Nephron progenitor cell (in vitro differentiated cells): ENCODE measurements at regions not wholly inside any gene's neighbourhood (a gene's known extent, or its start where the extent isn't known, plus 50 kb on each side); places are given as distances from the start of the nearest gene placed in this dataset.
"Not testable (repeated sequence)": the region's sequence is repeated elsewhere in the genome, so short reads cannot be mapped to it uniquely, and the experiment has no call there.

Experiments used
- DNase-seq: peaks from one replicate; pipeline ENCODE4 v3.0.0; 2021
- H3K27ac Mint-ChIP-seq: 2 replicates; pipeline ENCODE4 v1.8.0; 2021; ENCODE audit warnings: mild to moderate bottlenecking, moderate library complexity, mixed read lengths
- H3K27me3 Mint-ChIP-seq: 2 replicates; pipeline ENCODE4 v1.8.0; 2021; ENCODE audit warnings: mild to moderate bottlenecking, low read depth, mixed read lengths; ENCODE audit not compliant: poor library complexity
- H3K36me3 Mint-ChIP-seq: 2 replicates; pipeline ENCODE4 v1.8.0; 2021; ENCODE audit warnings: low read depth, mixed read lengths
- H3K4me1 Mint-ChIP-seq: 2 replicates; pipeline ENCODE4 v1.8.0; 2021; ENCODE audit warnings: mixed read lengths
- H3K4me3 Mint-ChIP-seq: 2 replicates; pipeline ENCODE4 v1.8.0; 2021; ENCODE audit warnings: mild to moderate bottlenecking, moderate library complexity, mixed read lengths
- H3K9me3 Mint-ChIP-seq: 2 replicates; pipeline ENCODE4 v1.8.0; 2021; ENCODE audit warnings: mild to moderate bottlenecking, moderate library complexity, mixed read lengths
- TF ChIP-seq, protein P1 (sequence below): fragments of 200-600 bp; sonication (generic); IDR thresholded peaks from 2 replicates; pipeline ENCODE4 v1.5.0; 2021; ENCODE audit warnings: antibody characterized with exemption

DNA sequence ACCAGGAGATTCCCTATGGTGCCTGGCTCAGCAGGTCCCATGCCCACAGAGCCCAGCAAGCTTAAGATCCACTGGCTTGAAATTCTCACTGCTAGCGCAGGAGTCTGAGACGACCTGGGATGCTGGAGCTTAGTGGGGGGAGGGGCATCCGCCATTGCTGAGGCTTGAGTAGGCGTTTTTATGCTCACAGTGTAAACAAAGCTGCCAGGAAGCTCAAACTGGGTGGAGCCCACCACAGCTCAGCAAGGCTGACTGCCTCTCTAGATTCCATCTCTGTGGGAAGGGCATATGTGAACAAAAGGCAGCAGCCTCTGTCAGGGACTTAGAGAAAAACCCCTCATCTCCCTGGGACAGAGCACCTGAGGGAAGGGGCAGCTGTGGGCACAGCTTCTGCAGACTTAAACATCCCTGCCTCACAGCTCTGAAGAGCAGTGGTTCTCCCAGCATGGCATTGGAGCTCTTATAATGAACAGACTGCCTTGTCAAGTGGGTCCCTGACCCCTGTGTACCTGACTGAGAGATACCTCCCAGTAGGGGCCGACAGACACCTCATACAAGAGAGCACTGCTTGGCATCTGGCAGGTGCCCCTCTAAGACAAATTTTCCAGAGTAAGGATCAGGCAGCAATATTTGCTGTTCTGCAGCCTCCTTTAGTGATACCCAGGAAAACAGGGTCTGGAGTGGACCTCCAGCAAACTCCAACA lies 231.5 kb upstream of the SETMAR start:
- TF ChIP-seq, protein P1, sequence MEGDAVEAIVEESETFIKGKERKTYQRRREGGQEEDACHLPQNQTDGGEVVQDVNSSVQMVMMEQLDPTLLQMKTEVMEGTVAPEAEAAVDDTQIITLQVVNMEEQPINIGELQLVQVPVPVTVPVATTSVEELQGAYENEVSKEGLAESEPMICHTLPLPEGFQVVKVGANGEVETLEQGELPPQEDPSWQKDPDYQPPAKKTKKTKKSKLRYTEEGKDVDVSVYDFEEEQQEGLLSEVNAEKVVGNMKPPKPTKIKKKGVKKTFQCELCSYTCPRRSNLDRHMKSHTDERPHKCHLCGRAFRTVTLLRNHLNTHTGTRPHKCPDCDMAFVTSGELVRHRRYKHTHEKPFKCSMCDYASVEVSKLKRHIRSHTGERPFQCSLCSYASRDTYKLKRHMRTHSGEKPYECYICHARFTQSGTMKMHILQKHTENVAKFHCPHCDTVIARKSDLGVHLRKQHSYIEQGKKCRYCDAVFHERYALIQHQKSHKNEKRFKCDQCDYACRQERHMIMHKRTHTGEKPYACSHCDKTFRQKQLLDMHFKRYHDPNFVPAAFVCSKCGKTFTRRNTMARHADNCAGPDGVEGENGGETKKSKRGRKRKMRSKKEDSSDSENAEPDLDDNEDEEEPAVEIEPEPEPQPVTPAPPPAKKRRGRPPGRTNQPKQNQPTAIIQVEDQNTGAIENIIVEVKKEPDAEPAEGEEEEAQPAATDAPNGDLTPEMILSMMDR, result no peak
- DNase-seq, result peak; percentile 51
- Mint-ChIP-seq H3K27me3 (peaks cover 6% of the 10 kb centered on the region), H3K36me3 (peaks cover 6% of the 10 kb centered on the region), H3K27ac (no peak overlapping the region), H3K4me3 (no peak overlapping the region), H3K9me3 (peaks cover 46% of the 10 kb centered on the region), H3K4me1 (peaks cover 36% of the 10 kb centered on the region)

DNA sequence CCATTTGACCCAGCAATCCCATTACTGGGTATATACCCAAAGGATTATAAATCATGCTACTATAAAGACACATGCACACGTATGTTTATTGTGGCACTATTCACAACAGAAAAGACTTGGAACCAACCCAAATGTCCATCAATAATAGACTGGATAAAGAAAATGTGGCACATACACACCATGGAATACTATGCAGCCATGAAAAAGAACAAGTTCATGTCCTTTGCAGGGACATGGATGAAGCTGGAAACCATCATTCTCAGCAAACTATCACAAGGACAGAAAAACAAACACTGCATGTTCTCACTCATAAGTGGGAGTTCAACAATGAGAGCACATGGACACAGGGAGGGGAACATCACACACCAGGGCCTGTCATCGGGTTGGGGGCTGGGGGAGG lies 225.9 kb upstream of the SETMAR start:
- not testable (repeated sequence) for H3K27ac Mint-ChIP-seq
- H3K4me1 Mint-ChIP-seq, result peaks cover 11% of the 10 kb centered on the region

DNA sequence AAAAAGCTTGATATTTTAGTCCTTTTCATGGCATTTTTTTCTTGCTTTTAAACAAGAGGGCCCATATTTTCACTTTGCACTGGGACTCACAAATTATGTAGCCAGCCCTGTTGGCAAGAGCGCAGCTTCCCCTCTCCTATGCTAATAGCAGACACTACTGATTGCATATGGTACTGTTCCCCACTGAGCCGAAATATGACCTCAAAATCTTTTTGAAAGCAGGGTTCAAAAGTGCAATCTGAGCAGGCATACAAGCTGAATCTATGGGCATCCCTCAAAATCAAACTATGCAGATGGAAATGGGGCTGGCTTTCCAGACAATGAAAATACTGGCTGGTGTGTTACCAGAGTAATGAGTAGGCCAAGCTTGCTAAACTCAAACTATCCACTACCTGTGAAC lies 225.2 kb upstream of the SETMAR start:
- peaks cover 44% of the 10 kb centered on the region for H3K9me3 Mint-ChIP-seq
- no peaks in the 10 kb centered on the region for H3K36me3 Mint-ChIP-seq
- H3K4me3 Mint-ChIP-seq, result no peak overlapping the region
- TF ChIP-seq, protein P1, result no peak
- no peak for DNase-seq
- peaks cover 11% of the 10 kb centered on the region for H3K4me1 Mint-ChIP-seq
- H3K27me3 Mint-ChIP-seq, result peaks cover 3% of the 10 kb centered on the region
- no peak overlapping the region for H3K27ac Mint-ChIP-seq

More for the DNA sequence above, 225.9 kb upstream of the SETMAR start:
- DNase-seq, H3K4me3 Mint-ChIP-seq, H3K36me3 Mint-ChIP-seq, H3K27me3 Mint-ChIP-seq: not testable (repeated sequence)
- peaks cover 51% of the 10 kb centered on the region for H3K9me3 Mint-ChIP-seq

GRCh38 chr3:4078903-4079302 lies 224.3 kb upstream of the SETMAR start:
- Mint-ChIP-seq H3K27me3 (peaks cover 3% of the 10 kb centered on the region), H3K27ac (peak overlapping the region; percentile 65), H3K4me3 (no peak overlapping the region), H3K9me3 (peaks cover 37% of the 10 kb centered on the region), H3K4me1 (peaks cover 11% of the 10 kb centered on the region), H3K36me3 (no peaks in the 10 kb centered on the region)
- DNase-seq, result no peak
- TF ChIP-seq, protein P1, result no peak

GRCh38 chr3:4079339-4080195 lies 223.6 kb upstream of the SETMAR start:
- no peaks in the 10 kb centered on the region for H3K36me3 Mint-ChIP-seq
- no peak overlapping the region for H3K4me3 Mint-ChIP-seq
- TF ChIP-seq, protein P1, result no peak
- no peak for DNase-seq
- no peaks in the 10 kb centered on the region for H3K27me3 Mint-ChIP-seq
- peaks cover 30% of the 10 kb centered on the region for H3K9me3 Mint-ChIP-seq
- peaks cover 6% of the 10 kb centered on the region for H3K4me1 Mint-ChIP-seq
- peak overlapping the region; percentile 65 for H3K27ac Mint-ChIP-seq

GRCh38 chr3:4083225-4084015 lies 219.7 kb upstream of the SETMAR start:
- H3K27ac Mint-ChIP-seq, result peak overlapping the region; percentile 33

More at GRCh38 chr3:4083225-4084015, 219.7 kb upstream of the SETMAR start:
- Mint-ChIP-seq H3K4me1 (peaks cover 6% of the 10 kb centered on the region), H3K27me3 (peaks cover 3% of the 10 kb centered on the region), H3K4me3 (no peak overlapping the region), H3K9me3 (no peaks in the 10 kb centered on the region), H3K36me3 (no peaks in the 10 kb centered on the region)
- no peak for DNase-seq
- TF ChIP-seq, protein P1, result no peak
